NB4 (cell line): ENCODE measurements at regions not wholly inside any gene's neighbourhood (a gene's known extent, or its start where the extent isn't known, plus 50 kb on each side); places are given as distances from the start of the nearest gene placed in this dataset.

Experiments used
- CTCF ChIP-seq: IDR thresholded peaks from one replicate; pipeline ENCODE4 v1.5.1; 2012; ENCODE audit warnings: low read depth, low read length
- MYC ChIP-seq: IDR thresholded peaks from 2 replicates; pipeline ENCODE4 v1.6.1; 2011; ENCODE audit warnings: low read depth, low read length
- POLR2A ChIP-seq: IDR thresholded peaks from 2 replicates; pipeline ENCODE4 v1.6.1; 2011; ENCODE audit warnings: mild to moderate bottlenecking; ENCODE audit not compliant: insufficient read length; ENCODE audit errors: extremely low read depth

DNA sequence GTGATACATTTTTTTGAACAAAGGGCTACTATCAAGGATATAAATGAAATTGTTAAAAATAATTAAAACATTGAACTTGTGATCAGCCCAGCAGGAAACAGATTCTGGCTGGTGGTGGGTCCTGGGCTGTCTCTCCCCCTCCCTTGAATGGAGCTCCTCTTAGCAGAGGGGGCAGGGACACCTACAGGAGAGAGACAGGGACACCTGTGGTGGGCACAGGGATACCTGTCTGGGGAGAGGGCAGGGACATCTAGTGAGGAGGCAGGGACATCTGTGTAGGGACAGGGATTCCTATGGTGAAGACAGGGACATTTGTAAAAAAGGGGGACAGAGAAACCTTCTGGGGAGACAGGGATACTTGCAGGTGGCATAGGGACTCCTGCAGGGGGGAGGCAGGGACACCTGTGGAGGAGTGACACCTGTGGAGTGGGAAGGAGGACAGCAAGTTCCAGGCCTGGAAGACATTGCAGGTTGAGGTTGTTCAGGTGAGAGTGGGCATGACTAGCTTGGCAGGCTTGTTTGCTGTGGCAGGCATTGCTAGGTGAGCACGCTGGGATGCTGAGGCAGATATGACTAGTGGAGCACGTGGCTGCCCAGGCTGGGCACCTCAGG, 264.2 kb downstream of the IRX2 start:
- TF ChIP-seq CTCF (no peak), POLR2A (no peak), MYC (no peak)
